ENCODE measurements at regions not wholly inside any gene's neighbourhood (a gene's known extent, or its start where the extent isn't known, plus 50 kb on each side); places are given as distances from the start of the nearest gene placed in this dataset.

GRCh38 chr1:38292969-38293368, 246.4 kb upstream of the POU3F1 start:
- TF ChIP-seq TAF1 (IDR thresholded peaks at IDR 0.05; ENCODE audit: borderline replicate concordance, insufficient read depth, low read length) (no peak), FOXP2 (optimal IDR thresholded peaks at IDR 0.05; ENCODE audit: borderline replicate concordance, extremely low read depth, extremely low read length, insufficient read depth) (no peak)

DNA sequence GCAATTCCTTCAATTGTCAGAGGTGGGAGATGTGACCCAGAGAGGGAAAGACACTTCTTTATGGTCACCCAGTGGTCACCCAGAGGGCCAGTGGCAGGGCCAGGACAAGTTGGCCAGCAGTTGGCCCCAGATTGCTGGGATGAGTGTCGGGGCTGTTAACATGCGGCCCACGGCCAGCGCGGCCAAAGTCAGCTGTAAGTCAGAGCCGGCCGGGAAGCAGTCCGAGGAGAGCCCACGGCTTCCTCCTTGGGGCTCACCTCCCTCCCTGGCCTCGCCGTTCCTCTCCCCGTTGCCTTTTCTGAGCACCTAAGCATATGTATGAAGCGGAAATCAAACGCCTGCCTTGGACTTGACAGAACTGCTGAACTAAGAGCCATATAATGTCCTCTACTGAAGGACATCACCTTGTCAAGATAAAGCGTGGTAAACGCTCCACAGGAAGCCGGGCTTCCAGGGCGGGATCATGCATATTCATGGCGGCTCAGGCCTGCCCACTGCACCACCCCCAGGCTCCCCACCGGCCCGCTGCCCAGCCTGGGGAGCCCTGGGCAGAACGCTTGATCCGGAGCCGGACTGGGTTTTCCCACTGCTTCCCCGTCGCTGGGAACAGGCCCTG, 245.4 kb upstream of the POU3F1 start:
- TF ChIP-seq SIN3A (IDR thresholded peaks at IDR 0.05; ENCODE audit: borderline replicate concordance, insufficient read depth, low read length) (no peak), POLR2AphosphoS5 (IDR thresholded peaks at IDR 0.05; ENCODE audit: low read depth, low read length) (no peak), FOXP2 (optimal IDR thresholded peaks at IDR 0.05; ENCODE audit: borderline replicate concordance, extremely low read depth, extremely low read length, insufficient read depth) (no peak), TAF1 (IDR thresholded peaks at IDR 0.05; ENCODE audit: borderline replicate concordance, insufficient read depth, low read length) (no peak), REST (IDR thresholded peaks at IDR 0.05; ENCODE audit: insufficient read depth in 1 of 2, low read depth in 2 of 2, low read length in 2 of 2) (no peak)

- TF ChIP-seq FOXP2 (optimal IDR thresholded peaks at IDR 0.05; ENCODE audit: borderline replicate concordance, extremely low read depth, extremely low read length, insufficient read depth) (no peak), TAF1 (IDR thresholded peaks at IDR 0.05; ENCODE audit: borderline replicate concordance, insufficient read depth, low read length) (no peak), REST (IDR thresholded peaks at IDR 0.05; ENCODE audit: insufficient read depth in 1 of 2, low read depth in 2 of 2, low read length in 2 of 2) (no peak), SIN3A (IDR thresholded peaks at IDR 0.05; ENCODE audit: borderline replicate concordance, insufficient read depth, low read length) (no peak), POLR2AphosphoS5 (IDR thresholded peaks at IDR 0.05; ENCODE audit: low read depth, low read length) (no peak)
Observed at GRCh38 chr1:38291336-38291735, 244.7 kb upstream of the POU3F1 start.

DNA sequence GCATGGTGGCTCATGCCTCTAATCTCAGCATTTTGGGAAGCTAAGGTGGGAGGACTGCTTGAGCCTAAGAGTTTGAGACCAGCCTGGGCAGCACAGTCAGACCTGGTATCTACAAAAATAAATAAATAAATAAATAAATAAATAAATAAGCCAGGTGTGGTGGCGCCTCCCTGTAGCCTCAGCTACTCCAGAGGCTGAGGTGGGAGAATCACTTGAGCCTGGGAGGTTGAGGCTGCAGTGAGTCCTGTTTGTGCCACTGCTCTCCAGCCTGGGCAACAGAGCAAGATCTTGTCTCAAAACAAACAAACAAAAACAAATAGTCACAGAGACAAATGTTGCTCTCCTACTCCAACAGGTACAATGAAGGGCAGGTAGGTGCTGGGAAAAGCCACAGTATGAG, 242.4 kb upstream of the POU3F1 start:
- TF ChIP-seq SIN3A (IDR thresholded peaks at IDR 0.05; ENCODE audit: borderline replicate concordance, insufficient read depth, low read length) = no peak
- TF ChIP-seq TAF1 (IDR thresholded peaks at IDR 0.05; ENCODE audit: borderline replicate concordance, insufficient read depth, low read length) = no peak
- TF ChIP-seq REST (IDR thresholded peaks at IDR 0.05; ENCODE audit: insufficient read depth in 1 of 2, low read depth in 2 of 2, low read length in 2 of 2) = no peak
- no peak for TF ChIP-seq FOXP2 (optimal IDR thresholded peaks at IDR 0.05; ENCODE audit: borderline replicate concordance, extremely low read depth, extremely low read length, insufficient read depth)
- no peak for TF ChIP-seq POLR2AphosphoS5 (IDR thresholded peaks at IDR 0.05; ENCODE audit: low read depth, low read length)

- no peak for TF ChIP-seq POLR2AphosphoS5 (IDR thresholded peaks at IDR 0.05; ENCODE audit: low read depth, low read length)
- no peak for TF ChIP-seq REST (IDR thresholded peaks at IDR 0.05; ENCODE audit: insufficient read depth in 1 of 2, low read depth in 2 of 2, low read length in 2 of 2)
- no peak for TF ChIP-seq SIN3A (IDR thresholded peaks at IDR 0.05; ENCODE audit: borderline replicate concordance, insufficient read depth, low read length)
- TF ChIP-seq FOXP2 (optimal IDR thresholded peaks at IDR 0.05; ENCODE audit: borderline replicate concordance, extremely low read depth, extremely low read length, insufficient read depth) = no peak
- TF ChIP-seq TAF1 (IDR thresholded peaks at IDR 0.05; ENCODE audit: borderline replicate concordance, insufficient read depth, low read length) = no peak
Observed at GRCh38 chr1:38287547-38287946, 241.0 kb upstream of the POU3F1 start.

All from PFSK-1 (cell line).